ENCODE measurements at regions not wholly inside any gene's neighbourhood (a gene's known extent, or its start where the extent isn't known, plus 50 kb on each side); places are given as distances from the start of the nearest gene placed in this dataset.
"Not testable (repeated sequence)": the region's sequence is repeated elsewhere in the genome, so short reads cannot be mapped to it uniquely, and the experiment has no call there.

DNA sequence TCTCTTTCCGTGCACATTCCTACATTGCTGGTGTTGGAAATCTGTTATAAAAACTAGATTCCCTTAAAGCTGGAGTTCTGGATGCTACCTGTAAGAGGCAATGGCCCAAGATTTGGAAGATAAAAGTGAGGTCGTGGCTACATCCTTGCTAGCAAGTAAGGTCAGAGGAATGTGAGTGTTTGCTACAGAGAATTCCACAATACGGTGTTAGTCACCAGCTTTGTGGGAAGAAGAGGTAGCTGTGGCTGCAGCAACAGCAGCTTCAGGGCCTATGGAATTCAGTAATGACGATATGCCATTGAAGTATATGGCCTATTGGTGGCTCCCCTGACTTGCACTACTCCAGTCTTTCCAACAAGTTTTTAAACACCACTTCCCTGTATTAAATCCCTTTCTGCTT lies 227.7 kb upstream of the TMEM260 start:
- DNase-seq (ENCODE audit: low read depth), result no peak

DNA sequence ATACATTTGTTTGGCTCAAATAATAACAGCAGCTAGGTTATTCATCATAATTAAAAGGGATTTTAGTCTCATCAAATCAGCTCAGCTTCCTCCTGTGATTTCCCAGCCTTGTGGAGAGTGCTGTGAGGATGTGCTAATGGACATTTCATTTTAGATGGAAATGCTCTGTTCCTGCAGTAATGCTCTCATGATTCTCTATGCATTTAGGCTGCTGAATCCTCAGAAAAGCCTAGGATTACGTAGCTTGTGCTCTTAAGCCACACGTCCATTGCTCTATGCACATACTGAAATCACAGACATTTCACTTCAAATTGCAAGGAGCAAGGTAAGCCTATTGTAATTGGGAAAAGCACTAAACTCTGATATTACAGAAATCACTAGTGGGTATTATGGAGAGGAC lies 226.6 kb upstream of the TMEM260 start:
- DNase-seq (ENCODE audit: low read depth), result no peak

DNA sequence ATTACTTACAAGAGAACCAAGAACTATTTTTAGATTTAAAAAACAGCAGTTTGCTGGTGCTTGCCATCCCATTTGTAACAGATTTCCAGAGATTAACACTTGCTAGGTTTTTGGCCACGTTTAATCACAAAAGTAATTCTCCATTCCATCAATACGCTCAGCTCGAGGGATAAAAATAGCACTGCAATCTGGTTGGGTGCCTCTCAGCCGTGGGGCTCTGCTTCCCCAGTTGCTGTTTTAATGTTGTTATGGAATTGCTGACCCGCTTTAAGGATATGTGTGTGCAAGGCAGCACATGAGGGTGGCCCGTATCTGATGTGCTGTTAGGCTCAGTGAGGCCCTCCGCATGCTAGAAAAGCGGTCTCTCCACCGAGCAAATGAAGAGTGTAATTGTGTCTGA lies 222.2 kb upstream of the TMEM260 start:
- DNase-seq (ENCODE audit: low read depth), result no peak

DNA sequence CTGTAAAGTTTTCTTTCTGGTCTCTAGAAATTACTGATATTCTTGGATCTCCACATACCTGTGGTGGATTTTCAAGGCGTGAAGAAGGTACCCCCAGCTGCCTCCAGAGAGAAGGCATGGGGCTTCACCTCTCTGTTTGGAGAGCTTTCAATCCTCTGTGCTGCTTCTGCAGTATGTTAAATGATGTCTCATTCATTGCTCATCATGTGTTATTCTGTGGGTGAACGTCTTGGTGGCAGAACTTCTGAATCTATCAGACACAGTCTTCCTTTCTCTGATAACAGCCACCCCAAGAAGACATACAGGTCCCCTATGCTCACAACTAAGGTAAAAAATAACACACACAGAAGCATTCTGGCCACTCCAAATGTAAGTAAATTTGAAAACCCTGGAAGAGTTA lies 221.3 kb upstream of the TMEM260 start:
- no peak for DNase-seq (ENCODE audit: low read depth)

DNA sequence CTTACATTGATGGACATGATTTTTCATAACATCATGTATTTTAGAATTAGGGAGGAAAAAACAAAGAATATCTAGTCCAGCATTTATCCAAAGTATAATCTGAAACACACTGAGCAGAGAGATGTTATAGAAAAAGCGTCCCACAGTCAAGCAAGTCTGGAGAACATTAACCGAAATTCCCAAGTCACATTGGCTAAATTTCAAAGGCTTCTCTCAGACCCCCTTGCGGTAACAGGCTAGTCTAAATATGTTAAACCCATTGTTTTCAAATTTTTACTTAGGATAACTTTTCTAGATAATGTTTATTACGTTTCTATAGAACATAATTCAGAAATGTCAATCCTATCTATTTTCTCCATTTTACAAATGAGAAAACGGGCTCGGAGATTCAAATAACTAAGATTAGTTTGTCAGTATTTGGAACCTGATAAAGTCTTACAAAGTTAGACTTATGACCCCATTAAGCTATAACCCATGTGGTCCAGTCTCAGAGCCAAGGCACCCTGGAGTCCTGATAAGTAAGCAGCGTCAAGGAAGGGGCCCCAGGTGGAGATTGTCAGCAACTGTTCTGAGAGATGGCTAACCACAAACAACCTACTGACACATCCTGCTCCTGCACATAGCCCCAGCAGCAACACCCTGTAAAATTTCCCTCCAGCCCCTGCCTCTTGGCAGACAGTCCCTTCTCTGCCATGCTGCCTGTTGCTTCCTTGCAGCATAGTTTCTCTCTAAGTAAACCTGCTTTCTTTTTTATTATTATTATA lies 220.6 kb upstream of the TMEM260 start:
- DNase-seq (ENCODE audit: low read depth), result no peak

DNA sequence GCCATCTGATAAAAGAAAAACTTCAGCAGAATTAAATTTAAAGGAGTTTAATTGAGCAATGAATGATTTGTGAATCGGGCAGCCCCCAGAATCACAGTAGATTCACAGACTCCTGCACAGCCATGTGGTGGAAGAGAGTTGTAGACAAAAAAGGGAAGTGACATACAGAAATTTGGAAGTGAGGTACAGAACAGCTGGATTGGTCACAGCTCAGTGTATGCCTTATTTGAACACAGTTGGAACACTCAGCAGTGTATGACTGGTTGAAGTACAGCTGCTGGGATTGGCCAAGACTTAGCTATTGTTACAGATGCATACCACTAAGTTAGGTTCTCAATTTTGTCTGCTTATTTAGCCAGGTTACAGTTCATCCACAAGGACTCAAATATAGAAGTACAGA lies 213.9 kb upstream of the TMEM260 start:
- not testable (repeated sequence) for DNase-seq (ENCODE audit: low read depth)

DNA sequence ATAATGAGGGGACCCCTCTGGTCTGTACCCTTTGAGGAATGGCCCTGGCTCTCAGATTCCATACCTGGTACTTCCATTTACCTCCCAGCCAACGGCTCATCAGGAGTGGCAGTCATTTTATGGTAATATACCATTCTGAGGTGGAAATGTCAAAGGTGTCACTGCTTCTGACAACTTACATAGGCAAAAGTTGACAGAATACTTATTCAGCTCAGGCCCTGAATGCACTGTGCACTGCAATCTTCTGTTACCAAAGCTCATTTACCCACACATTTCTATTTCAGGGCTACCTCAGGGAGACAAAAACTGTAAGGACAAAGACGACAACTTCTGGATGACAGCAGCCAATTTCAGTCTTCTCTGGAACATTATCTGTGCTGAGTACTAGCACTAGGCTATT lies 212.2 kb upstream of the TMEM260 start:
- DNase-seq (ENCODE audit: low read depth), result no peak

DNA sequence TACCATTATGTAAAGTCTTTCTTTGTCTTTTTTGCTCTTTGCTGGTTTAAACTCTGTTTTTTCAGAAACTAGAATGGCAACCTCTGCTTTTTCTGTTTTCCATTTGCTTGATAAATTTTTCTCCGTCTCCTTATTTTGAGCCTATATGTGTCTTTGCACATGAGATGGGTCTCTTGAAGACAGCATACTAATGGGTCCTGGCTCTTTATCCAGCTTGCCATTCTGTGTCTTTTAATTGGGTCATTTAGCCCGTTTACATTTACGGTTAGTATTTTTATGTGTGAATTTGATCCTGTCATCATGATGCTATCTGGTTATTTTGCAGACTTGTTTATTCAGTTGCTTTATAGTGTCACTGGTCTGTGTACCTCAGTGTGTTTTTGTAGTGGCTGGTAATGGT lies 207.9 kb upstream of the TMEM260 start:
- DNase-seq (ENCODE audit: low read depth), result no peak

DNA sequence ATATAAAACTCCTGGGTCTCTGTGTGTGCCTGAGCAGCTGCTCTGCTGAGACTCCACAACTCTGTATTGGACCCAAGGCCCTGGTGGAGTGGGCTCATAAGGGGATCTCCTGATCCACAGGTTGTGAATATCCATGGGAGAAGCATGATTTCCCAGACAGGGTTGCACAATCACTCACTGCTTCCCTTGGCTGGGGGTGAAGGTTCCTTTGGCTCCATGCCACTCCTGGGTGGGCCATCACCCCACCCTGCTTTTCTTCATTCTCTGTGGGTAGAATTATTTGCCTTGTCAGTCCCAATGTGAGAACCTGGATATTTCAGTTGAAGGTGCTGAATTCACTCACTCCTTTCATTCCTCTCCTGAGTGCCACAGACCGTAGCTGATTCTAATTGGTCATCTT lies 205.2 kb upstream of the TMEM260 start:
- DNase-seq (ENCODE audit: low read depth), result no peak

DNA sequence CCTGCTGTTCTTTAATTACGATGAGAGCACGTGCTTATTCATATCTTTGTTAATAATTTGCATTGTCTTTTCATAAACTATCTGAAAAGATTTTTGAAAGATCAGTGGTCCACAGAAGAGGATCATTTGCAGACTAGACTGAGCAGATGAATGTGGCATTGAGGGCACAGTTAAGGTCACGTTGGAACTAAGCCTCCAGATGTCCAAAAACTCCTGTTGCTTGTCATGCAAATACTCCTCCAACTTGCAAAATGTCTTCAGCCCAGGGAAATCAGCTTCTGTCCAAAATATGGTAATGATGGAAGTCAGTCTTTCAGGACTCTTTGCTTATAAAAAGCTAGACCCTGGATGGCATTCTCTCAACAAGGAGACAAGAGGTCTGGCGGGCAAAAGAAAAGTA lies 201.6 kb upstream of the TMEM260 start:
- DNase-seq (ENCODE audit: low read depth), result no peak

DNA sequence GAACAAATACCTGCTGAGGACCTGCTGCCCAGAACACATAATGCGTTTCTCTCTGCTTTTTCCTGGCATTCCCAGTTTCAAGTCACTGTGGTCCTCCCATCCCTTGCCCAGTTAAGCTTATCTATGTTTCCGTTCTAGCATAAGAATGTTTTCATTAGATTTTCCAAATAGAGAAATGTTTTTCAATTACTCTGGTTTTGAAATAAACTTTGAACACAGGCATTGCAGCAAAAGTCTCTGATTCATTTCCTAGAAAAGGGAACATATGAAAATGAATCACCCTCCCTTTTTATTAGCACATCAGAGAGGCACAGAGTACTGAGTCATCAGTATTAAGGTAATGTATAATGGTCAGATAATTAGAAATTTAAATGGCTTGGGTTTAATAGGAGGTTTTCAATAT lies 201.1 kb upstream of the TMEM260 start:
- no peak for DNase-seq (ENCODE audit: low read depth)

DNA sequence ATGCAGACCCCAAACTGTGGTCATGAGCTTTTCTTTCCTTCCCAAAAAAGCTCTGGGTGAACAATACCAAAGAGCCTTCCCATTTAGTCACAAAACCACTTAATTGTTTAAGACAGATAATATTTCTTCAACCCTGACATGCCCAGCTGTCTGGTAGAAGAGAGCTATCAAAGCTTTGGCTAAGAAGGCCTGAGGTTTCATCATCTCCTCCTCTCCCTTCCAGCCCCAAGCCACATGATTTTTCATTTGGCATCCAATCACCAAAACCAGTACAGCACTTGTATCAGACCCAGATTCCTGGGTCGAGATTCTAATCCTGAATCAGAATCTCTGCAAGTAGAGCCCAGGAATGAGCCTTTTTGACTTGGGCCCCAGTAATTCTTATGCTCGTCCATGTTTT lies 199.6 kb upstream of the TMEM260 start:
- no peak for DNase-seq (ENCODE audit: low read depth)

DNA sequence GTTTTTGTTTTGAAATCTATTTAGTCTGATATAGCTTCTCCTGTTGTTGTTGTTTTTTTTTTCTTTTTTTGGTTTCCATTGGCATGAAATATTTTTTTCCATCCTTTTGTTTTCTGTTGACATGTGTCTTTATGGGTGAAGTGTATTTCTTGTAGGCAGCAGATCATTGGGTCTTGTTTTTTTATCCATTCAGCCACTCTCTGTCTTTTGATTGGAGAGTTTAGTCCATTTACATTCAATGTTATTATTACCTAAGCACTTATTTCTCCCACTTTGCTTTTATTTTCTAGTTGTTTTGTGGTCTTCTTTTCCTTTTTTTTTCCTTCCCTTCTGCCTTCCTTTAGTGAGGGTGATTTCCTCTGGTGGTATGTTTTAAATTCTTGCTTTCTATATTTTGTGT lies 193.6 kb upstream of the TMEM260 start:
- no peak for DNase-seq (ENCODE audit: low read depth)

DNA sequence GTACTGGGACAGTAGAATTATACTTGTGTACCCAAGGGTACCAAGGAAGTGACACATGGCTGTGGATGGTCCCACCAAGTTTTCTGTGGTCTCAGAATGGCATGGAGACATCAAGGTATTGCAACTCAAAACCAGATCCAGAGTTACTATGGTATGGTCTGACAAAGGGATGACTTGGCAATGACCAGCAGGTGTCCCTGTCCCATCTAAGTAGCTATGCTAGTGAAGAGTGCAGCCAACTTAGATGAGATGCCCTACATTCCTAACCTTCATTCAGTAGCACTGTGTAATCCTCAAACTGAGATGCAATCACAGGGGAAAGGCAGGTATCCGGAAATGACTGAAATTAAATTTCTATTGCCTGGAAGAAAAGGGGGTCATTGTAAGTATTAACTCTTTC lies 188.7 kb upstream of the TMEM260 start:
- DNase-seq (ENCODE audit: low read depth), result no peak

DNA sequence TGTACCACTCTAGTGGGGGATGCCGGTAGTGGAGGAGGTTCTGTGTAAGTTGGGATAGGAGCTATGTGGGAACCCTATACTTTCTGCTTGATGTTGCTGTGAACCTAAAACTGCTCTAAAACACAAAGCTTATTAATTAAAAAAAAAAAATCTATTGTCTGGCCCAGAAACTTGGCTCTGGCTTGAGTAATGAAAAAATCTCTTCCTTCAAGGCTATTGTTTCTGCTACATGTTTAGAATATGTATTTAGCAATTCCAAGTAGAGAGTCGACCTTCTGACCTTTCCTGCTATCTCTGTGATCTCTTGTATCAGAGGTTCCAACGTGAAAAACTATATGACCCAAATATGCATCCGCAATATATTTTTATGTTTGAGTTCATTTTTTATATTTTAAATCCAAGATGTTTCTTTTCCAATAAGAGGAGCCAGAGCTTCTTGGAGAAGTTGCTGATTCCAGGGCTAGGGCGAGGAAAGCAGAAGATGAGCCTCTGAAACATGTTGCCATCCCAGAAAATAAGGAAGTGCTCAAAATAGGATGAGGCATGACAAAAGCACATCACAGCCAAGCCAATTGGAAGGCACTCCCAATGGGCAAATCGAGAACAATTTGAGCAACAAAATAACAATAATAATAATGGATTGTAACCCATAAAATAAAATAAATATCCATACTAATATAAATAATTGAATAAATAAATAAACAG lies 184.6 kb upstream of the TMEM260 start:
- DNase-seq (ENCODE audit: low read depth), result no peak

DNA sequence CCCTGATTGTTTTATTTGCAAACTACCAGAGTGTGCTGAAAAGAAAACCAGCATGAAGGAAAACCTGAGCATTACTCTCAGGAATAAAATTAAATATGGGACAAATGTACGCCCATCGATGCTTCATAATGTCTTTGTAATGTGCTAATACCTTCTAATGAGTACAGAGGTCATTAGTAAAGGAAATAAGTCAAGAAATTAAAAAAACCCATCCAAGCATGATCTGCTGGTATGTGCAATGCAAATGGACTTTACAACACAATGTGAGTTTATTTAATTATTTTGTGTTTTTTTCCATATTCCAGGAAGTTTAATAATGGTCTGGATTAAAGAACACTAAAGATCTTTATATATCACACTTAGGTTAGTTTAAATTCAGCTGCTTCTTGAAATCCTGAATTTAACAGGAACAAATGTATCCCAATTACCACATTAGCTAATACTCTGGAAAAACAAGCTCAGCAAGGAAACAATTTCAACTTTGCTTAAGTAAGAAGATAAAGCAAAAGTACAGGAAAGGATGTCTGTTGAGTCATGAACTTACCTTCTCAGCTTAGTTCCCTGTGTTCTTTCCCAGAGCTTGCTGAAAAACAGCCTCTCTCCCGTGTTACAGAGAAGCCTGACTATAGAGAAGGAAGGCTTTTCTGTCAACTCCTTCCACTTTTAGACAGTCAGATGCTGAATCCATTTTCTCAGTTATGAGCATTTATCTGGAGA lies 179.3 kb upstream of the TMEM260 start:
- DNase-seq (ENCODE audit: low read depth), result no peak

DNA sequence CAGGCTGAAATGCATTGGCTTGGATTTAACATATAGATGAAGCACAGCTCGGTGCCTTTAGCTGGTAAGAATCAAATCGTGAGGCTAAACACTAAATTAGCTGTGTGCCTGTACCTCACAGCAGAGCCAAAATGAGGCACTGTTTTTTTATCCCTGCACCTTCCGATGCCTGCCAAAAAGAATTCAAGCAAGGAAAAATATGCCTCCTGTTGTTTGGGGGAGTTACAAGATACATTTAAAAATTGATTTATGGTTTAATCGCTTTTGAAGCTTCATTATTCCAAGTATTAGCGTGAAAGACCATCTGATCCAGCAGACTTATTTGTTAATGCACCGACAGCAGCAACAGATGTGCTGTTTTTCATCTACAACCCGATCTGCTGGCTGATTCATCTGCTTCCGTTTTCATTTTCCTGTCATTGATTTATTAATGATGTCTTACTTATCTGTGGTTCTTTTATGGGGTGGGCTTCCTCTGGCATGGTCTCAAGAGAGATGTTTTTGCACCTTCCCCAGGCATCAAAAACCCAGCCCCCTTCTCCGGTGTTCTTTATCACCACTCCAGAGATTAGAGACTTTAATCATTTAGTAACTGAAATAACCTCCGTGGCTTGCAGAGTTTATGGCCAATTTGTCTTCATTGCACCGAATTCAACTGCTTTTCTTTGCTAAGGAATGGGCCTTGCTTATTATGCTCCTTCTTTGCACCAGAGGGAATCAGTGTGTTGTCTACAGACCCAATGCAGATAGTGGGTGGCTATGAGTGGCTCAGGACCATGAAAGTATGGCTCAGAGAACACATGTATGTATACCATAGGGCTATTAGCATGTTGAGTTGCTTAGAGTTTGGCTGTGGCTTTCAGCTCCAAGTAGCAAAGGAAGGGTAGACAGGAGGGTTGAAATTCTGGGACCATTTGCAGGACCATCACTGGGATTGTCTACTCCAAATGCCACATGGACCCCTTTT lies 166.8 kb upstream of the TMEM260 start:
- DNase-seq (ENCODE audit: low read depth), result no peak

DNA sequence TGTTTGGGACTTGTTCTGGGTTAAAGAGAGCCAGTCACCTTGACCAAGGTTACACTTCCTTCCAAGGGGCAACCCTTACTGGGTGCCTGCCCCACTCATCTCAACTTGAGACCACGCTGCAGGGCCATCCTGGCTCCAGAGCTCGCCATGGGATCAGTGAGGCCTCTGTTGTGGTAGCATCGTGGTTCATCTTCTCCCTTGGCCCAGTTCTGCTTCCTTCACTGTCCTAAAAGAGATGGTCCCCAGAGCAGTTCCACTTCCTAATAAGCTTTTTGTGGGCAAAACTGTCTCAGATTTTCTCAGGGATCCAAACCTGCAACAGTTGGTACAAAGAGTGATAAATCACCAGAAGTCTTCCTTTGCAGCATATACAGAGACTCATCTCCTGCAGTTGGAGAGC lies 165.9 kb upstream of the TMEM260 start:
- no peak for DNase-seq (ENCODE audit: low read depth)

DNA sequence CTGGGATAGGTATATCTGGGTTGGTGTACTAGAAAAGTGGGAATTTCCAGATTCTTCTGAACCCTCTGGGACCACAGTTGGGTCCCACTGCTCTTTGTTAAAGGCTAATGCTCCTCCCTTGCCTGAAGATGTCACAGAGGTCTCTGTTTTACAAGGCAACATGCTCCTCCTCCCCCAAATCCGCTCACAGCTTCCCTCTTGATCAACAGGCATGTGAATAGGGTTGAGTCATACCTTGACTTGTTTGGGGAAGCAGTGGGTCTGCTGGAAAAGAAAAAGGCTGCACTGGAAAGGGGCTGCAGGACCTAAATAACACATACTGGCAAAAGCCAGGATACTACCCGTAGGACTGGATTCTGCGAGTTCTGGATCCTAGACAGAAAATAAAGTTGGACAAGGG lies 165.4 kb upstream of the TMEM260 start:
- DNase-seq (ENCODE audit: low read depth), result no peak

DNA sequence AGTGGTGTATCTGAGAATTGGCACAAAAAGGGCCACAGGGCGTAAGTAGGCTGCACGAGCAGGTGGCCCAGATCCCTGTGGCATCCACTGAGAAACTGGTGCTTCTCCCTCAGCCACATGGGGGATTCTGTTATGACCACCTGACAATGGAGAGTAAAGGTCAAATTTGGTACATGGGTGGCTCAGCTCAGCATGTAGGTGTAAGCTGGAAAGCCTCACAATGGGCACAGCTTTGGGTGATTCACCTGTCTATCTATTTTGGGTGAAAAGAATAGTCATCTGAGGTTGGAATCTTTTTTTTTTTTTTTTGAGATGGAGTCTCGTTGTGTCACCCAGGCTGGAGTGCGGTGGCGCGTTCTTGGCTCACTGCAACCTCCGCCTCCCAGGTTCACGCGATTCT lies 163.4 kb upstream of the TMEM260 start:
- no peak for DNase-seq (ENCODE audit: low read depth)

DNA sequence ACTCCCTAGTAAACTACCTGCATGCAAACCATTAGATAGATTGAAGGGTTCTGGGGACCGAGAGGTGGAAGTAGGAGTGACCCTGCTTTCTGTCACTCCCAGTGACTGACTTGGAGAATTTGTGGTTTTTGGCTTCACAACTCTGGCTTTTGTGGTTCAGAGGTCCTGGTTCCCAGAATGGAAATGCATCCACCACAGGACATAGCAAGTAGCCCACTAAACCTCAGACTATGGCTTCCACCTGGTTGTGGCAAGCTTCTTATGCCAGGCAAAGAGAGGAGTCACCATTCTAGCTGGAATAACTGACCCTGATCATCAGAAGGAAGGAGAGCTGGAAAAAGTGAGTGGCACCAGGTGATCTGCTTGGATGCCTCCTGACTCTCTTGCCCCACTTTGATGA lies 162.4 kb upstream of the TMEM260 start:
- DNase-seq (ENCODE audit: low read depth), result no peak

DNA sequence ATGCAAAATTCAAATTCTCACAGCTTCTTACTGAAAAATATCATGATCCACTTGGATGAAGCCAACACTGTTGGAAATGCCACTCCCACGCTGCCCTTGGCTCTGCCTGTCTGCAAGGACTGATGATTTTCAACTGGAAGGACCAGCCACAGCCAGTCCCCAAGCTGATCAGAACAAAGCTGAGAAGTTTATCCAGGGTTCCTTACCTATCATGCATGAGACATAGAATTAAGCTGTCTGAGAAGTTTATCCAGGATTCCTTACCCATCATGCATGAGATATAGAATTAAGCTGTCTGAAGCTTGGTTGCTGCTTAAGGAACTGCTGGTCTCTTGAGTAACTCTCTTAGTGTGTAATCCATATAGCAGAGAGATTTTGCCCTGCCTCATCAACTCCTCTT lies 159.8 kb upstream of the TMEM260 start:
- no peak for DNase-seq (ENCODE audit: low read depth)
